A549 (cell line): ENCODE measurements at regions not wholly inside any gene's neighbourhood (a gene's known extent, or its start where the extent isn't known, plus 50 kb on each side); places are given as distances from the start of the nearest gene placed in this dataset.
"Not testable (repeated sequence)": the region's sequence is repeated elsewhere in the genome, so short reads cannot be mapped to it uniquely, and the experiment has no call there.

Source experiments
- CBX2 ChIP-seq: fragments of 200-600 bp; sonication (generic); IDR thresholded peaks from 2 replicates; pipeline ENCODE4 v1.6.1; 2016; ENCODE audit warnings: low read depth, mild to moderate bottlenecking, borderline replicate concordance
- CHD2 ChIP-seq: fragments of 150-350 bp; IDR thresholded peaks from 2 replicates; pipeline ENCODE4 v1.6.1; 2014; ENCODE audit warnings: low read length; ENCODE audit not compliant: partially characterized antibody
- CTCF ChIP-seq: fragments of >200 bp; sonication (Bioruptor Twin); formaldehyde crosslinking; IDR thresholded peaks from 3 replicates; pipeline ENCODE4 v1.5.1; 2016
- ESRRA ChIP-seq: fragments of 150-350 bp; IDR thresholded peaks from 2 replicates; pipeline ENCODE4 v1.6.1; 2014; ENCODE audit warnings: mild to moderate bottlenecking, low read length, borderline replicate concordance
- NFE2L2 ChIP-seq: fragments of 150-350 bp; conservative IDR thresholded peaks from 2 replicates; pipeline ENCODE4 v1.6.1; 2014; ENCODE audit warnings: low read length
- POLR2AphosphoS2 ChIP-seq: conservative IDR thresholded peaks from 2 replicates; pipeline ENCODE4 v1.6.1; 2012; ENCODE audit warnings: low read length, improper control_type of control experiment, inconsistent platforms
- RNF2 ChIP-seq: fragments of 200-600 bp; sonication (generic); IDR thresholded peaks from 2 replicates; pipeline ENCODE4 v1.6.1; 2016; ENCODE audit warnings: low read depth, mild to moderate bottlenecking, antibody characterized with exemption, moderate library complexity, borderline replicate concordance

- TF ChIP-seq CTCF, POLR2AphosphoS2, ESRRA, RNF2, CHD2, CBX2, NFE2L2: not testable (repeated sequence)
Measured at GRCh38 chr21:5251866-5252265, 5269.5 kb upstream of the TPTE start.
